NCI-H1105 (cell line): ENCODE measurements at regions not wholly inside any gene's neighbourhood (a gene's known extent, or its start where the extent isn't known, plus 50 kb on each side); places are given as distances from the start of the nearest gene placed in this dataset.

ENCODE experiments used
- DNase-seq: peaks from one replicate; lab custom pipeline; 2025; lab: John Stamatoyannopoulos, UW

GRCh38 chr10:4053940-4054339 is 268.9 kb upstream of the KLF6 start:
- no peak for DNase-seq

GRCh38 chr10:4051641-4052151 is 266.7 kb upstream of the KLF6 start:
- DNase-seq = no peak

- DNase-seq = no peak
Measured at GRCh38 chr10:4051011-4051640, 266.1 kb upstream of the KLF6 start.

GRCh38 chr10:4050061-4050460 is 265.1 kb upstream of the KLF6 start:
- no peak for DNase-seq

GRCh38 chr10:4049348-4049747 is 264.3 kb upstream of the KLF6 start:
- DNase-seq = no peak

- no peak for DNase-seq
Measured at GRCh38 chr10:4048236-4048864, 263.3 kb upstream of the KLF6 start.

GRCh38 chr10:4046712-4047354 is 261.8 kb upstream of the KLF6 start:
- no peak for DNase-seq

GRCh38 chr10:4046030-4046429 is 261.0 kb upstream of the KLF6 start:
- DNase-seq = no peak

- no peak for DNase-seq
Measured at GRCh38 chr10:4043897-4044665, 259.1 kb upstream of the KLF6 start.

GRCh38 chr10:4041635-4042034 is 256.6 kb upstream of the KLF6 start:
- DNase-seq = no peak

- no peak for DNase-seq
Measured at GRCh38 chr10:4038000-4038399, 253.0 kb upstream of the KLF6 start.

GRCh38 chr10:4035599-4035945 is 250.6 kb upstream of the KLF6 start:
- no peak for DNase-seq

GRCh38 chr10:4034907-4035598 is 250.0 kb upstream of the KLF6 start:
- DNase-seq = no peak

GRCh38 chr10:4033341-4033896 is 248.4 kb upstream of the KLF6 start:
- DNase-seq = no peak

GRCh38 chr10:4029866-4030265 is 244.9 kb upstream of the KLF6 start:
- no peak for DNase-seq

GRCh38 chr10:4028854-4029583 is 244.0 kb upstream of the KLF6 start:
- no peak for DNase-seq

GRCh38 chr10:4028027-4028471 is 243.0 kb upstream of the KLF6 start:
- DNase-seq = no peak

- no peak for DNase-seq
Measured at GRCh38 chr10:4025339-4025738, 240.3 kb upstream of the KLF6 start.

GRCh38 chr10:4024516-4025245 is 239.7 kb upstream of the KLF6 start:
- no peak for DNase-seq

- DNase-seq = no peak
Measured at GRCh38 chr10:4024027-4024426, 239.0 kb upstream of the KLF6 start.
